SJSA1 (cell line): ENCODE measurements at regions not wholly inside any gene's neighbourhood (a gene's known extent, or its start where the extent isn't known, plus 50 kb on each side); places are given as distances from the start of the nearest gene placed in this dataset.
"Not testable (repeated sequence)": the region's sequence is repeated elsewhere in the genome, so short reads cannot be mapped to it uniquely, and the experiment has no call there.

ENCODE experiments used
- DNase-seq, 2 experiments: peaks; one replicate each; pipeline ENCODE4 v3.0.0-alpha.2; 2015 to 2020; ENCODE audit warnings: low spot score in 2 of 2, low read depth in 1 of 2
- H3K27ac ChIP-seq: fragments of 250-450 bp; sonication (Bioruptor Pico); 2 replicates; pipeline ENCODE4 v1.5.1; 2020; ENCODE audit warnings: mild to moderate bottlenecking, moderate library complexity
- H3K27me3 ChIP-seq: fragments of 250-450 bp; sonication (Bioruptor Pico); replicated peaks from 2 replicates; pipeline ENCODE4 v1.5.1; 2020; ENCODE audit warnings: mild to moderate bottlenecking, moderate library complexity
- H3K36me3 ChIP-seq: fragments of 250-450 bp; sonication (Bioruptor Pico); 2 replicates; pipeline ENCODE4 v1.5.1; 2020; ENCODE audit warnings: mild to moderate bottlenecking
- H3K4me1 ChIP-seq: fragments of 250-450 bp; sonication (Bioruptor Pico); replicated peaks from 2 replicates; pipeline ENCODE4 v1.6.1; 2021; ENCODE audit warnings: mild to moderate bottlenecking
- H3K4me3 ChIP-seq: fragments of 250-450 bp; sonication (Bioruptor Pico); 2 replicates; pipeline ENCODE4 v1.5.1; 2020; ENCODE audit warnings: mild to moderate bottlenecking
- H3K9me3 ChIP-seq: fragments of 250-450 bp; sonication (Bioruptor Pico); replicated peaks from 2 replicates; pipeline ENCODE4 v1.5.1; 2020; ENCODE audit warnings: mild to moderate bottlenecking

GRCh38 chr6:139697856-139698255 is 323.4 kb upstream of the CITED2 start:
- not testable (repeated sequence) for H3K36me3 ChIP-seq, H3K27me3 ChIP-seq, DNase-seq, H3K27ac ChIP-seq, H3K4me3 ChIP-seq, H3K4me1 ChIP-seq, H3K9me3 ChIP-seq

GRCh38 chr6:139696991-139697390 is 322.5 kb upstream of the CITED2 start:
- not testable (repeated sequence) for DNase-seq, H3K36me3 ChIP-seq, H3K27ac ChIP-seq, H3K4me3 ChIP-seq, H3K27me3 ChIP-seq, H3K4me1 ChIP-seq, H3K9me3 ChIP-seq

DNA sequence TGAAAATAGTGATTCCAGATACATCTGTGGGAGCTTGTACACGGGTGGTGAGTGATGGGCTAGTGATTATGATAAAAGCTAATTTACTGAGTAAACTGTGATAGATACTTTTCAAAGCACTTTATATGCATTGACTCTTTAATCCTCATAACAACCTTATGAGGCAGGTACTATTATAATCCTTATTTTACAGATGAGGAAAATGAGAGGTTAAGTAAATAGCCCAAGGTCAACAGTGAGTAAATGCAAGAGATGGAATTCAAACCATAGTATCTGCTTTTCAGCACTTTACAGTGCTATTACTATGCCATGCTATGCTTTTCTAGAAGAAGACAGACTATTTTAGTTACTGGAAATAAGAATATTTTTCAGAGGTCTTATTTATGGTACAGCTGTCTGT is 320.9 kb upstream of the CITED2 start:
- Histone ChIP-seq H3K36me3 (no peaks in the 10 kb centered on the region), H3K4me1 (no peaks in the 10 kb centered on the region), H3K9me3 (no peaks in the 10 kb centered on the region), H3K4me3 (no peak overlapping the region), H3K27me3 (no peaks in the 10 kb centered on the region), H3K27ac (no peak overlapping the region)
- no peak for DNase-seq

GRCh38 chr6:139693735-139694134 is 319.3 kb upstream of the CITED2 start:
- DNase-seq, result no peak
- H3K9me3 ChIP-seq, result no peaks in the 10 kb centered on the region
- no peak overlapping the region for H3K4me3 ChIP-seq
- no peak overlapping the region for H3K27ac ChIP-seq
- H3K27me3 ChIP-seq, result no peaks in the 10 kb centered on the region
- H3K36me3 ChIP-seq, result no peaks in the 10 kb centered on the region
- H3K4me1 ChIP-seq, result no peaks in the 10 kb centered on the region

GRCh38 chr6:139690007-139690406 is 315.6 kb upstream of the CITED2 start:
- no peak for DNase-seq
- Histone ChIP-seq H3K4me1 (no peaks in the 10 kb centered on the region), H3K27ac (no peak overlapping the region), H3K9me3 (no peaks in the 10 kb centered on the region), H3K36me3 (no peaks in the 10 kb centered on the region), H3K27me3 (no peaks in the 10 kb centered on the region), H3K4me3 (no peak overlapping the region)

GRCh38 chr6:139687055-139687454 is 312.6 kb upstream of the CITED2 start:
- Histone ChIP-seq H3K9me3 (no peaks in the 10 kb centered on the region), H3K36me3 (no peaks in the 10 kb centered on the region), H3K27ac (no peak overlapping the region), H3K27me3 (no peaks in the 10 kb centered on the region), H3K4me3 (no peak overlapping the region), H3K4me1 (no peaks in the 10 kb centered on the region)
- DNase-seq, result no peak

- no peak overlapping the region for H3K4me3 ChIP-seq
- H3K27me3 ChIP-seq, result no peaks in the 10 kb centered on the region
- H3K4me1 ChIP-seq, result no peaks in the 10 kb centered on the region
- H3K36me3 ChIP-seq, result no peaks in the 10 kb centered on the region
- H3K9me3 ChIP-seq, result no peaks in the 10 kb centered on the region
- no peak for DNase-seq
- H3K27ac ChIP-seq, result no peak overlapping the region
Observed at GRCh38 chr6:139686308-139686707, 311.9 kb upstream of the CITED2 start.

- DNase-seq, result no peak
- H3K4me1 ChIP-seq, result no peaks in the 10 kb centered on the region
- no peaks in the 10 kb centered on the region for H3K9me3 ChIP-seq
- H3K4me3 ChIP-seq, result no peak overlapping the region
- H3K36me3 ChIP-seq, result no peaks in the 10 kb centered on the region
- no peaks in the 10 kb centered on the region for H3K27me3 ChIP-seq
- H3K27ac ChIP-seq, result no peak overlapping the region
Observed at GRCh38 chr6:139685009-139685408, 310.6 kb upstream of the CITED2 start.

DNA sequence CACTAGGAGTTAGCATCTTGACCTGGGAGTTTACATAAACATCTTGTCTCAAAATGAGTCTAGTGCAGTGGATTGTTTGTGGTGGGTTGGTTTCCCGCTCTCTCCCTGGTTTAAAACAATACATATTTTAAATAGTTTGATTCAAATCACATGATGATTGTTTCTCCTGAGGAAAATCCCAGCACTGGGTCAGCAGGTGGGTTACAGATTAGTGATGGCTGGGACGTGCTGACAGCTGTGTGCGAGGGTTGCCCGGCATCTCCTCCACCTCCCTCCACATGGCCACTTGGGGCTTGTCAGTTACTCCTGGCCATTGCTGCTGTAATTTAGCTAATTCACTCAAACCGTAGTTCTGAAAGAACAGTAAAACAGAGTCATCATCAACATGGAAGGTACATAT is 306.4 kb upstream of the CITED2 start:
- Histone ChIP-seq H3K4me1 (no peaks in the 10 kb centered on the region), H3K9me3 (no peaks in the 10 kb centered on the region), H3K27ac (no peak overlapping the region), H3K4me3 (no peak overlapping the region), H3K27me3 (no peaks in the 10 kb centered on the region), H3K36me3 (no peaks in the 10 kb centered on the region)
- DNase-seq, result no peak

- Histone ChIP-seq H3K4me3 (no peak overlapping the region), H3K4me1 (no peaks in the 10 kb centered on the region), H3K36me3 (no peaks in the 10 kb centered on the region), H3K27me3 (no peaks in the 10 kb centered on the region), H3K9me3 (no peaks in the 10 kb centered on the region), H3K27ac (no peak overlapping the region)
- DNase-seq, result no peak
Observed at GRCh38 chr6:139679516-139680179, 305.2 kb upstream of the CITED2 start.

DNA sequence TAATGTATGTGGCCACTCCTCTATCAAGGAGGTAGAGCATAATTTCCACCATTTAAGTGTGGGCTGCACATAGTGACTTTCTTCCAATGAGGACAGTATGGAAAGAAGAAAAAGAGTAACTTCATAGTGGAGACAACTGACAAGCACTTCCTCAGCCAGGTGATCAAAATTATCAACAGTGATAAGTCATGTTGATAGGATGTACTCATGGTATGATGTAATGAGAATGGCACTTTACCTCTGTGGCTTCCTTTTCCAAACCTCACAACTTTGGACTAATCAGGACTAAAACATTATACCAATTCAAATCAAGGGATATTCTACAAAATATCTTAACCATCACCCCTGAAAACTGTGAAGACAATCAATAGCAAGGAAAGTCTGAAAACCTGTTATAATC is 302.3 kb upstream of the CITED2 start:
- H3K4me3 ChIP-seq, result no peak overlapping the region
- no peaks in the 10 kb centered on the region for H3K36me3 ChIP-seq
- DNase-seq, result no peak
- no peaks in the 10 kb centered on the region for H3K27me3 ChIP-seq
- no peak overlapping the region for H3K27ac ChIP-seq
- H3K4me1 ChIP-seq, result no peaks in the 10 kb centered on the region
- H3K9me3 ChIP-seq, result no peaks in the 10 kb centered on the region

- Histone ChIP-seq H3K4me3 (no peak overlapping the region), H3K9me3 (no peaks in the 10 kb centered on the region), H3K27me3 (no peaks in the 10 kb centered on the region), H3K36me3 (no peaks in the 10 kb centered on the region), H3K4me1 (no peaks in the 10 kb centered on the region), H3K27ac (no peak overlapping the region)
- no peak for DNase-seq
Observed at GRCh38 chr6:139666284-139666683, 291.8 kb upstream of the CITED2 start.

GRCh38 chr6:139663996-139664395 is 289.5 kb upstream of the CITED2 start:
- no peak overlapping the region for H3K4me3 ChIP-seq
- no peak overlapping the region for H3K27ac ChIP-seq
- 0 out of 2 replicates have a peak, but pooled peaks cover 3% of the 10 kb centered on the region for H3K9me3 ChIP-seq
- H3K36me3 ChIP-seq, result no peaks in the 10 kb centered on the region
- DNase-seq, result no peak
- no peaks in the 10 kb centered on the region for H3K27me3 ChIP-seq
- H3K4me1 ChIP-seq, result no peaks in the 10 kb centered on the region

- Histone ChIP-seq H3K9me3 (0 out of 2 replicates have a peak, but pooled peaks cover 3% of the 10 kb centered on the region), H3K4me1 (no peaks in the 10 kb centered on the region), H3K36me3 (no peaks in the 10 kb centered on the region), H3K27me3 (no peaks in the 10 kb centered on the region), H3K4me3 (no peak overlapping the region), H3K27ac (no peak overlapping the region)
- no peak for DNase-seq
Observed at GRCh38 chr6:139659711-139660110, 285.3 kb upstream of the CITED2 start.

DNA sequence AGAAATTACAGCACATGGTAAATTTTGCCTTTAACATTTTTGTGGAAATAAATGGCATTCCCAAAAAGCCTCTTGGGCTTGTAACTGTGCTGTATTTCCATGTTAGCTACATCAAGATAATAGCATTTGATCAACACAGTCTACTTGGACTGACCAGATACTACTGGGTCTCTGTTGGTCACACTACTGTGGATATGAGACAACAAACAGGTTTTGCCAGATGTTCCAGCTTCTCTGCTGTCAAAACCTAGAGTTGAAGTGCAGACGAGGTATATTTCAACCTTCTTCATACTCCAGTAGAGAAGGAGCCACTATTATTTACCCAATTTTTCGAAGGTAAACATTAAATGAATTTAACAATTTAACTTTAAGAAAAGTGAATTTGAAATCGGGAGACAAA is 284.7 kb upstream of the CITED2 start:
- H3K9me3 ChIP-seq, result 0 out of 2 replicates have a peak, but pooled peaks cover 3% of the 10 kb centered on the region
- no peak overlapping the region for H3K4me3 ChIP-seq
- DNase-seq, result no peak
- H3K36me3 ChIP-seq, result no peaks in the 10 kb centered on the region
- H3K4me1 ChIP-seq, result no peaks in the 10 kb centered on the region
- H3K27me3 ChIP-seq, result no peaks in the 10 kb centered on the region
- no peak overlapping the region for H3K27ac ChIP-seq
